ENCODE measurements at regions not wholly inside any gene's neighbourhood (a gene's known extent, or its start where the extent isn't known, plus 50 kb on each side); places are given as distances from the start of the nearest gene placed in this dataset.

- no peak overlapping the region for H2BK20ac ChIP-seq (ENCODE audit: low read length)
- DNase-seq (ENCODE audit: low read depth in 1 of 2, low spot score in 2 of 2) (no peak), FAIRE-seq (no peak)
- H2AK5ac ChIP-seq (ENCODE audit: low read depth, low read length), result no peak overlapping the region
- no peak overlapping the region for H3K14ac ChIP-seq (ENCODE audit: insufficient read length)
- CTCF ChIA-PET (ENCODE audit: partially characterized antibody), result no interaction called here
- H3K79me2 ChIP-seq (ENCODE audit: control insufficient read depth in 1 of 2, insufficient read depth in 2 of 2, low read length in 2 of 2), result no peaks in the 10 kb centered on the region
- no peak overlapping the region for H2AFZ ChIP-seq (ENCODE audit: low read length)
- H2BK15ac ChIP-seq (ENCODE audit: low read length), result no peak overlapping the region
- no peak overlapping the region for H4K8ac ChIP-seq (ENCODE audit: extremely low read depth, insufficient read depth, low read length)
- no peak overlapping the region for H3K9ac ChIP-seq (replicated peaks in 1 of 4; ENCODE audit: extremely low read depth in 1 of 4, low read depth in 3 of 4, low read length in 3 of 4)
- H3K23ac ChIP-seq (ENCODE audit: insufficient read length), result no peak overlapping the region
- no peaks in the 10 kb centered on the region for H3K23me2 ChIP-seq (ENCODE audit: low read depth, low read length)
- no peak overlapping the region for H4K5ac ChIP-seq (ENCODE audit: insufficient read length, low read depth, low read length)
- H4K91ac ChIP-seq (replicated peaks; ENCODE audit: insufficient read length, low read length), result no peak overlapping the region
- no peak for TF ChIP-seq BRCA1 (IDR thresholded peaks at IDR 0.05; ENCODE audit: low read depth, low read length)
- TF ChIP-seq TAF7 (optimal IDR thresholded peaks at IDR 0.05; ENCODE audit: borderline replicate concordance, low read depth, low read length), result no peak
- TF ChIP-seq PHF8 (conservative IDR thresholded peaks at IDR 0.05; ENCODE audit: low read depth, low read length), result no peak
- no peak for TF ChIP-seq SIN3A (conservative IDR thresholded peaks at IDR 0.05 in 1 of 2, IDR thresholded peaks at IDR 0.05 in 1 of 2; ENCODE audit: low read depth in 1 of 2, low read length in 2 of 2)
- TF ChIP-seq KDM4A (IDR thresholded peaks at IDR 0.05; ENCODE audit: low read depth, low read length, severe bottlenecking), result no peak
- no peak for TF ChIP-seq RXRA (IDR thresholded peaks at IDR 0.05; ENCODE audit: insufficient read depth, low read depth, low read length)
- no peak for TF ChIP-seq ASH2L (IDR thresholded peaks at IDR 0.05; ENCODE audit: low read length)
- no peak for TF ChIP-seq TEAD4 (IDR thresholded peaks at IDR 0.05; ENCODE audit: low read depth, low read length)
- TF ChIP-seq EP300 (IDR thresholded peaks at IDR 0.05; ENCODE audit: borderline replicate concordance in 1 of 2, low read depth in 2 of 2, low read length in 2 of 2), result no peak
- no peak for TF ChIP-seq MAX (IDR thresholded peaks at IDR 0.05)
- no peak for TF ChIP-seq TCF12 (IDR thresholded peaks at IDR 0.05; ENCODE audit: low read depth, low read length)
- TF ChIP-seq SIX5 (IDR thresholded peaks at IDR 0.05; ENCODE audit: low read depth, low read length), result no peak
- no peak for TF ChIP-seq JUN (IDR thresholded peaks at IDR 0.05; ENCODE audit: low read depth, low read length)
- TF ChIP-seq SUZ12 (IDR thresholded peaks at IDR 0.05; ENCODE audit: low read length), result no peak
- no peak overlapping the region for H3K4ac ChIP-seq (replicated peaks; ENCODE audit: insufficient read length, low read depth, low read length)
- no peak overlapping the region for H2BK12ac ChIP-seq (ENCODE audit: low read depth, low read length)
- no peaks in the 10 kb centered on the region for H3K27me3 ChIP-seq (replicated peaks in 1 of 4; ENCODE audit: control insufficient read depth in 3 of 4, extremely low read depth in 1 of 4, insufficient read depth in 3 of 4, low read length in 3 of 4)
- no peaks in the 10 kb centered on the region for H3K36me3 ChIP-seq (ENCODE audit: control insufficient read depth in 2 of 4, insufficient read depth in 4 of 4, low read length in 3 of 4)
- no peak overlapping the region for H2BK120ac ChIP-seq (replicated peaks; ENCODE audit: low read depth, low read length)
- no peaks in the 10 kb centered on the region for H4K20me1 ChIP-seq (replicated peaks in 1 of 2; ENCODE audit: control insufficient read depth in 1 of 2, insufficient read depth in 2 of 2, low read length in 2 of 2)
- H3K56ac ChIP-seq (replicated peaks; ENCODE audit: insufficient read length, low read depth, low read length), result no peak overlapping the region
- no peak overlapping the region for H2BK5ac ChIP-seq (ENCODE audit: low read depth, low read length)
- H3K4me1 ChIP-seq (replicated peaks in 1 of 4; ENCODE audit: control insufficient read depth in 3 of 4, insufficient read depth in 4 of 4, low read length in 3 of 4), result no peaks in the 10 kb centered on the region
- 83% methylated on average over 2 of the region's 2 CpGs; no CpG with 5 or more reads in 1 of the 2 experiments for WGBS, 2 experiments (ENCODE audit: extremely low coverage in 1 of 2, insufficient coverage in 1 of 2, insufficient read length in 1 of 2, insufficient replicate concordance in 2 of 2, low coverage in 1 of 2, low lambda C conversion rate in 2 of 2, missing lambda C conversion rate in 1 of 2)
- H3K18ac ChIP-seq (ENCODE audit: extremely low read depth, low read length), result no peak overlapping the region
- H3K4me3 ChIP-seq (ENCODE audit: extremely low read depth in 1 of 4, insufficient read depth in 2 of 4, low read depth in 3 of 4, low read length in 4 of 4), result no peak overlapping the region
- H3K27ac ChIP-seq (ENCODE audit: low read depth, low read length), result no peak overlapping the region
- no peaks in the 10 kb centered on the region for H3K79me1 ChIP-seq (ENCODE audit: low read depth, low read length)
- peaks cover 17 to 18% of the 10 kb centered on the region in 2 experiments; a peak in 3 of 4 replicates for H3K9me3 ChIP-seq (ENCODE audit: insufficient read depth in 2 of 2, low read depth in 1 of 2, low read length in 1 of 2)
- no peak overlapping the region for H3K4me2 ChIP-seq (ENCODE audit: insufficient read depth in 1 of 2, low read depth in 2 of 2, low read length in 2 of 2)
- POLR2A ChIA-PET (ENCODE audit: partially characterized antibody), result no interaction called here
Measured at GRCh38 chrX:63032811-63033210, 318.3 kb downstream of the SPIN4 start.

Data from H1 (cell line).